Heart left ventricle (tissue), 13 donors: ENCODE measurements at regions not wholly inside any gene's neighbourhood (a gene's known extent, or its start where the extent isn't known, plus 50 kb on each side); places are given as distances from the start of the nearest gene placed in this dataset.

Experiments used
- POLR2A ChIP-seq, 2 donors: fragments of 450-650 bp; IDR thresholded peaks; one replicate each; pipeline ENCODE4 v1.6.1; 2017; ENCODE audit warnings: antibody characterized with exemption in 2 of 2, mild to moderate bottlenecking in 2 of 2, moderate library complexity in 2 of 2
- TF ChIP-seq, protein P1 (sequence below), 12 donors: fragments of 200-600 bp; sonication (generic) in 4 of 12; IDR thresholded peaks; one replicate each; pipeline versions ENCODE4 v1.5.0 to v1.8.0; 2018 to 2022; ENCODE audit warnings: antibody characterized with exemption in 12 of 12, mild to moderate bottlenecking in 5 of 12
- donor health status: ischemic (EF 13 %, LVEDD 7.1; RV severe dilation, severe dysfunction).
- donor health status: DM: no; HTN: yes; CAD: no.
- donor health status: DM: no; HTN: no; CAD: no.
- donor health status: ischemic (EF 25% LVEDD 6.9; RV normal size, moderate dysfunction).
- donor health status: ischemic (EF 25% LVEDD 5.7; RV mildly dilated, moderate dysfunction).
- donor health status: ischemic (EF 35%, LVEDD 5.7; RV mildly dilated, moderate dysfunction).
- donor health status: nonischemic (EF 11% LVEDD 7.7; RV severe dilation, severe dysfunction).
- donor health status: DM: yes; HTN: yes; CAD: no.
- donor health status: PGD.
- donor health status: ischemic (EF 29% LVEDD 5.4; RV normal size, mild dysfunction).
- donor health status: nonischemic (EF 23%, LVEDD 6.1; RV moderate dilation, normal function).

GRCh38 chr1:94321662-94322061 is 84.3 kb upstream of the ARHGAP29 start:
- TF ChIP-seq, protein P1, sequence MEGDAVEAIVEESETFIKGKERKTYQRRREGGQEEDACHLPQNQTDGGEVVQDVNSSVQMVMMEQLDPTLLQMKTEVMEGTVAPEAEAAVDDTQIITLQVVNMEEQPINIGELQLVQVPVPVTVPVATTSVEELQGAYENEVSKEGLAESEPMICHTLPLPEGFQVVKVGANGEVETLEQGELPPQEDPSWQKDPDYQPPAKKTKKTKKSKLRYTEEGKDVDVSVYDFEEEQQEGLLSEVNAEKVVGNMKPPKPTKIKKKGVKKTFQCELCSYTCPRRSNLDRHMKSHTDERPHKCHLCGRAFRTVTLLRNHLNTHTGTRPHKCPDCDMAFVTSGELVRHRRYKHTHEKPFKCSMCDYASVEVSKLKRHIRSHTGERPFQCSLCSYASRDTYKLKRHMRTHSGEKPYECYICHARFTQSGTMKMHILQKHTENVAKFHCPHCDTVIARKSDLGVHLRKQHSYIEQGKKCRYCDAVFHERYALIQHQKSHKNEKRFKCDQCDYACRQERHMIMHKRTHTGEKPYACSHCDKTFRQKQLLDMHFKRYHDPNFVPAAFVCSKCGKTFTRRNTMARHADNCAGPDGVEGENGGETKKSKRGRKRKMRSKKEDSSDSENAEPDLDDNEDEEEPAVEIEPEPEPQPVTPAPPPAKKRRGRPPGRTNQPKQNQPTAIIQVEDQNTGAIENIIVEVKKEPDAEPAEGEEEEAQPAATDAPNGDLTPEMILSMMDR (IDR thresholded peaks at IDR 0.05): no peak
- no peak for TF ChIP-seq POLR2A (IDR thresholded peaks at IDR 0.05)
